Endothelial cell of hepatic sinusoid (primary cell): ENCODE measurements at regions not wholly inside any gene's neighbourhood (a gene's known extent, or its start where the extent isn't known, plus 50 kb on each side); places are given as distances from the start of the nearest gene placed in this dataset.
"Not testable (repeated sequence)": the region's sequence is repeated elsewhere in the genome, so short reads cannot be mapped to it uniquely, and the experiment has no call there.

Experiments
- in situ Hi-C: cut with HindIII; loops from 2 replicates; pipeline ENCODE4 v1.10.0; 2017; ENCODE audit warnings: low sequenced_read_pairs

- in situ Hi-C loops, result no loop called here
These were observed 304.7 kb upstream of the SGK1 start for GRCh38 chr6:134622382-134623173.

GRCh38 chr6:134621858-134622257, 303.9 kb upstream of the SGK1 start:
- in situ Hi-C loops, result no loop called here

GRCh38 chr6:134619789-134620188, 301.9 kb upstream of the SGK1 start:
- in situ Hi-C loops, result no loop called here

- in situ Hi-C loops, result no loop called here
These were observed 301.2 kb upstream of the SGK1 start for GRCh38 chr6:134619077-134619476.

GRCh38 chr6:134614606-134615485, 296.9 kb upstream of the SGK1 start:
- in situ Hi-C loops, result no loop called here

GRCh38 chr6:134612128-134612527, 294.2 kb upstream of the SGK1 start:
- in situ Hi-C loops, result not testable (repeated sequence)

- in situ Hi-C loops, result no loop called here
These were observed 292.5 kb upstream of the SGK1 start for GRCh38 chr6:134610411-134610810.

GRCh38 chr6:134609716-134610261, 291.9 kb upstream of the SGK1 start:
- in situ Hi-C loops, result loop anchor here (10.0 kb wide), 1 partner anchor 215 kb away; no protein-coding TSS in a partner anchor

- in situ Hi-C loops, result loop anchor here (10.0 kb wide), 1 partner anchor 217 kb away; no protein-coding TSS in a partner anchor
These were observed 289.5 kb upstream of the SGK1 start for GRCh38 chr6:134607411-134607810.

- in situ Hi-C loops, result loop anchor here (10.0 kb wide), 1 partner anchor 220 kb away; no protein-coding TSS in a partner anchor
These were observed 287.1 kb upstream of the SGK1 start for GRCh38 chr6:134605034-134605433.

GRCh38 chr6:134604014-134604676, 286.2 kb upstream of the SGK1 start:
- in situ Hi-C loops, result loop anchor here (10.0 kb wide), 1 partner anchor 221 kb away; no protein-coding TSS in a partner anchor

GRCh38 chr6:134603561-134603960, 285.6 kb upstream of the SGK1 start:
- in situ Hi-C loops, result loop anchor here (10.0 kb wide), 1 partner anchor 221 kb away; no protein-coding TSS in a partner anchor

- in situ Hi-C loops, result loop anchor here (10.0 kb wide), 1 partner anchor 223 kb away; no protein-coding TSS in a partner anchor
These were observed 284.2 kb upstream of the SGK1 start for GRCh38 chr6:134602123-134602522.

GRCh38 chr6:134600671-134601070, 282.8 kb upstream of the SGK1 start:
- in situ Hi-C loops, result loop anchor here (10.0 kb wide), 1 partner anchor 224 kb away; no protein-coding TSS in a partner anchor

GRCh38 chr6:134599079-134599478, 281.2 kb upstream of the SGK1 start:
- in situ Hi-C loops, result no loop called here

GRCh38 chr6:134596191-134596590, 278.3 kb upstream of the SGK1 start:
- in situ Hi-C loops, result no loop called here

- in situ Hi-C loops, result no loop called here
These were observed 277.0 kb upstream of the SGK1 start for GRCh38 chr6:134594881-134595280.

- in situ Hi-C loops, result no loop called here
These were observed 276.0 kb upstream of the SGK1 start for GRCh38 chr6:134593887-134594286.

- in situ Hi-C loops, result no loop called here
These were observed 275.5 kb upstream of the SGK1 start for GRCh38 chr6:134593442-134593841.

GRCh38 chr6:134593024-134593423, 275.1 kb upstream of the SGK1 start:
- in situ Hi-C loops, result no loop called here

GRCh38 chr6:134590449-134590848, 272.5 kb upstream of the SGK1 start:
- in situ Hi-C loops, result no loop called here
